GM10266 (cell line): ENCODE measurements at regions not wholly inside any gene's neighbourhood (a gene's known extent, or its start where the extent isn't known, plus 50 kb on each side); places are given as distances from the start of the nearest gene placed in this dataset.

Experiments
- DNase-seq: peaks from one replicate; pipeline ENCODE4 v3.0.0; 2012; ENCODE audit errors: extremely low spot score
- TF ChIP-seq, protein P1 (sequence below): IDR thresholded peaks from 2 replicates; pipeline ENCODE4 v1.5.1; 2012; ENCODE audit warnings: mild to moderate bottlenecking, low read depth; ENCODE audit not compliant: control insufficient read depth, insufficient read depth; ENCODE audit errors: missing control alignments

DNA sequence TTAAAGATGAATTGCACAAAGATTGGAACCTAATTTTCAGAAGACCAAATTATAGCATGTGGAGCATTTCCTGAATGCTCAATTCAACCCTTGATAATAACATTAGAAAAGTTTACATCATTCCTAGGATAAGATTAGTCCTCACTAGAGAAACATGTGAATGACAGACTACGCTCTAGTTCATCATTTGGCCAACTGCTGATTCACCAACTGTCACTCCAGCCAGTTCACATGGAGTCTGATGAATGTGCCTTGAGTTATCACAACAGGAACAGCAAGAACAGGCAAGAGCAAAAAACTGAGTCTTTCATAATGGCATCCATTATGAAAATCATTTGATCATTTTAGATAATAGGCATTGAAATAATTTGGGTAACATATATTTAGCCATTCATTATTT is 415.9 kb downstream of the PTPRC start:
- TF ChIP-seq, protein P1, sequence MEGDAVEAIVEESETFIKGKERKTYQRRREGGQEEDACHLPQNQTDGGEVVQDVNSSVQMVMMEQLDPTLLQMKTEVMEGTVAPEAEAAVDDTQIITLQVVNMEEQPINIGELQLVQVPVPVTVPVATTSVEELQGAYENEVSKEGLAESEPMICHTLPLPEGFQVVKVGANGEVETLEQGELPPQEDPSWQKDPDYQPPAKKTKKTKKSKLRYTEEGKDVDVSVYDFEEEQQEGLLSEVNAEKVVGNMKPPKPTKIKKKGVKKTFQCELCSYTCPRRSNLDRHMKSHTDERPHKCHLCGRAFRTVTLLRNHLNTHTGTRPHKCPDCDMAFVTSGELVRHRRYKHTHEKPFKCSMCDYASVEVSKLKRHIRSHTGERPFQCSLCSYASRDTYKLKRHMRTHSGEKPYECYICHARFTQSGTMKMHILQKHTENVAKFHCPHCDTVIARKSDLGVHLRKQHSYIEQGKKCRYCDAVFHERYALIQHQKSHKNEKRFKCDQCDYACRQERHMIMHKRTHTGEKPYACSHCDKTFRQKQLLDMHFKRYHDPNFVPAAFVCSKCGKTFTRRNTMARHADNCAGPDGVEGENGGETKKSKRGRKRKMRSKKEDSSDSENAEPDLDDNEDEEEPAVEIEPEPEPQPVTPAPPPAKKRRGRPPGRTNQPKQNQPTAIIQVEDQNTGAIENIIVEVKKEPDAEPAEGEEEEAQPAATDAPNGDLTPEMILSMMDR: no peak
- no peak for DNase-seq

DNA sequence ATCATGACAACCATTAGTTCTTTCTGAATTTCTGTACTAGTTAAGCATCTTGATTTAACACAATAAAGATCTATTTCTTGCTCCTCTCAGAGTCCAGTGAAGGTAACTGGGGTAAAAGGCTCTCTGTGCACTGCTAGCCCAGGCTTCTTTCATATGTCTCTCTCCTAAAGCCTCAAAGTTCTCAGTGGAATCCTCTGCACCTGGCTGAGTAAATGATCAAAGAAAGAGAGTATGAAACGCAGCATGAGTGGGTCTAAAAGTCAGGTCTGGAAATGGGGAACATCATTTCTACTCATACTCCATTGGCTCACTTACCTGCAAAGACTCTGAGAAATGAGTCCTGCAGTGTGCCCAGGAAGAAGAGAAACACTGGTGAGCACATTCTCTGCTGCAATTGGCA is 418.5 kb downstream of the PTPRC start:
- TF ChIP-seq, protein P1: no peak
- no peak for DNase-seq

DNA sequence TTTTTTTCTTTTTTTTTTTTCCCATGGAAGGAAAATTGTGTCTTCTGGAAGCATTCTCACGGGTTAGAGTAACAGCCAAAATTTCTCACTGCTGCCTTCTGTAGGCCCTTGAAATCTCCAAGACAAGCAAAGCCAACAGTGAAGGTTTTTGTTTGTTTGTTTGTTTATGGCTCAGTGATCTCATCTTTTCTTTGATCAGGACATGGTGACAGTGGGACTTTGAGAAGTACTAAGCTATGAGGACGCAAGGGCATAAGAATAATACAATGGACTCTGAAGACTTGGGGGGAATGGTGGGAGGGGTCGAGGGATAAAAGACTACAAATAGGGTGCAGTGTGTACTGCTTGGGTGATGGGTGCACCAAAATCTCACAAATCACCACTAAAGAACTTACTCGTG is 419.4 kb downstream of the PTPRC start:
- TF ChIP-seq, protein P1: no peak
- no peak for DNase-seq

DNA sequence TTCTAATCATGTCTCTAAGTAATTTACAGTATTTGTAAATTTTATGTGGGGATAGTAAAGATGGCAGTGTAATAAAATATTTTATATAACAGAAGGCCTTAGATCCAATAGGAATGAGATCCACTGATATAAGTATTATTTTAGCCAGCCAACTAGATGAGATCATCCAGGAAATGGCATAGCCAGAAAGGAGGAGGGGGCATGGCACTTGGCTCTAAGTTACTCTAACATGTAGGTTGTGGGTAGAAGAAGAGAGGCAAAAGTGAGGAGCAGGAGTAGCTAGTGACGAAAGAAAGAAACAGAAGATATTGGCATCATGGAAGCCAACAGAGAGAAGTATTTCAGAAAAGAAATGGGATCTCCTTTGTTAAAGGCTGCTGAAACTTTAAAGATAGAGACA is 426.1 kb downstream of the PTPRC start:
- DNase-seq: no peak
- TF ChIP-seq, protein P1: no peak

DNA sequence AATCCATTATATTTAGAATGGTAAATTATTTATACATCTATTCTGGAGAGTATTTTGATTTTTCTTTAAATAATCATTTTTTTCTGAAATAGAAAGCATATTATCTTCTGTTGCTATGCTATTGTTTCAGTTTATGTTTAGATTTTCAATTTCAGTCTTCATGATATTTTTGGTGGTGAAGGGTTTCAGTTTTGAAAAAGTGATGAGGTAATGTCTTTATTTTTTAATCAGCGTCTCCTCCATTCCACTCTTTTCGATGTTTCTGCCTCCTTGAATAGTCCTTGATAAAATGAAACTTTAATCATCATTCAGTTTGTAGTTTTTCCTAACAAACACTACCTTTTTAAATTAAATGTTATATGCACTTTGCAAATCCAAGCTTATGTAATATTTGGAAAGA is 428.6 kb downstream of the PTPRC start:
- TF ChIP-seq, protein P1: no peak
- peak; percentile 13 for DNase-seq

DNA sequence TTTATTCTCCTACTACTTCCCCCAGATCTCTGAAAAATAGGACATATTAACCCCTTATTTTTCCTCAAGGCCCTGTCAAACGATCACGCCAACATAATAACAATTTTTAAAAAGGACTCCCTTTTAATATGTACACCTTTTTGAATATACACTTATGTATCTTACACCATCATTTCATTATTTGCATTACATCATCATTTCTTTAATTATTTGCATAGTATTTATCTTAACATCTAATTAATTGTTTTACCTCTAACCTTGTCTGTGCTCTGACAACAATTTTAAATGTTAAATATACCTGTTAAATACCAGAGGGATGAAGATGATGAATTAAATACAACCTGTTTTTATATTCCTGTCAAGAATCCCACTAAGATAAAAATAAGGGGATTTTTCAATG is 432.2 kb downstream of the PTPRC start:
- TF ChIP-seq, protein P1: no peak
- no peak for DNase-seq

DNA sequence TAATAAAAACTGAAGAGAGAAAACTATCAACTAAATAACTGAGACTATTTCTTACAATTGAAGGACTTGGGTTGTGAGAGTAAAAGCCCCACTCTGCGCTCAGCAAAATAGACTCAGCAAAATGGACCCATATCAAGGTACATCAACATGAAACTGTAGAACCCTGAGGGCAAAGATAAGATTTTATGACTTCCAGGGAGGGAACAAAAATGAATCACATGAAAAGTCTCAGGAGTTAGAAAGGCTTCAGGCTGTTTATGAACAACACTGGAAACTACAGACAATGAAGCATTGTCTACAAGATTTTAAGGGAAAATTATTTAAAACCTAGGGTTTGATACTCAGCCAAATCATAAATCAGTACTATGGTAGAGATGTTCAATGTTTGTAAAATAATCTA is 434.3 kb downstream of the PTPRC start:
- TF ChIP-seq, protein P1: no peak
- DNase-seq: no peak

DNA sequence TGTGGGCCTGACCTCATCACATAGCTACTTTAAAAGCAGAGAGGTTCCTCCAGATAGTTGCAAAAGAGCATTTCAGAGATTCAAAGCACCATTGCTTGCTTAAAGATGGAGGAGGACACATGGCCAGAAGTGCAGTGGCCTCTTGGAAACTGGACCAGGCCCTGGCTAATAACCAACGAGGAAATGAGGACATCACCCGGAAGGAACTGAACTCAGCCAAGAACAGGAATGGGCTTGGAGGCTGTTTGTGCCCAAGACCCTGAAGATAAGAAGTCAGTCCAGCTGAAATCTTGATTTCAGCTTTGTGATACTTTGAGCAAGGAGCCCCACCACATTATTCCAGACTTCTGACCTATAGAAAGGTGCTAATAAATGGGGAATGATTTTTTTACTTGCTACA is 437.0 kb downstream of the PTPRC start:
- TF ChIP-seq, protein P1: no peak

More for the DNA sequence above, 437.0 kb downstream of the PTPRC start:
- no peak for DNase-seq
